Stimulated activated naive CD8-positive, alpha-beta T cell treated with anti-CD3 and anti-CD28 coated beads, Interleukin-15, Interleukin-2, amounts not matched to agents 100 ng/mL and 50 ng/mL, for 24 hours (primary cell): ENCODE measurements at regions not wholly inside any gene's neighbourhood (a gene's known extent, or its start where the extent isn't known, plus 50 kb on each side); places are given as distances from the start of the nearest gene placed in this dataset.

Source experiments
- H3K27ac Mint-ChIP-seq: one replicate; pipeline ENCODE4 v1.8.0; 2021; ENCODE audit warnings: mild to moderate bottlenecking, mixed read lengths
- H3K27me3 Mint-ChIP-seq: one replicate; pipeline ENCODE4 v1.8.0; 2021; ENCODE audit warnings: mixed read lengths
- H3K36me3 Mint-ChIP-seq: one replicate; pipeline ENCODE4 v1.8.0; 2021; ENCODE audit warnings: low read depth, mixed read lengths
- H3K4me1 Mint-ChIP-seq: one replicate; pipeline ENCODE4 v1.8.0; 2021; ENCODE audit warnings: low read depth, mixed read lengths
- H3K4me3 Mint-ChIP-seq: one replicate; pipeline ENCODE4 v1.8.0; 2021; ENCODE audit warnings: mild to moderate bottlenecking, mixed read lengths
- H3K9me3 Mint-ChIP-seq: one replicate; pipeline ENCODE4 v1.8.0; 2021; ENCODE audit warnings: mixed read lengths

- H3K36me3 Mint-ChIP-seq: no peaks in the 10 kb centered on the region
- no peaks in the 10 kb centered on the region for H3K27me3 Mint-ChIP-seq
- H3K27ac Mint-ChIP-seq: no peak overlapping the region
Observed at GRCh38 chr20:40103420-40103819, 585.6 kb downstream of the MAFB start.

GRCh38 chr20:40101560-40101959 lies 587.5 kb downstream of the MAFB start:
- no peak overlapping the region for H3K27ac Mint-ChIP-seq
- H3K4me3 Mint-ChIP-seq: no peak overlapping the region
- H3K27me3 Mint-ChIP-seq: no peaks in the 10 kb centered on the region
- H3K9me3 Mint-ChIP-seq: no peaks in the 10 kb centered on the region
- H3K4me1 Mint-ChIP-seq: no peaks in the 10 kb centered on the region
- H3K36me3 Mint-ChIP-seq: no peaks in the 10 kb centered on the region

More at GRCh38 chr20:40103420-40103819, 585.6 kb downstream of the MAFB start:
- H3K4me1 Mint-ChIP-seq: no peaks in the 10 kb centered on the region
- H3K4me3 Mint-ChIP-seq: no peak overlapping the region
- no peaks in the 10 kb centered on the region for H3K9me3 Mint-ChIP-seq

- Mint-ChIP-seq H3K4me1 (no peaks in the 10 kb centered on the region), H3K36me3 (no peaks in the 10 kb centered on the region), H3K27ac (no peak overlapping the region), H3K9me3 (no peaks in the 10 kb centered on the region), H3K27me3 (no peaks in the 10 kb centered on the region), H3K4me3 (no peak overlapping the region)
Observed at GRCh38 chr20:40100261-40100660, 588.8 kb downstream of the MAFB start.

- H3K27ac Mint-ChIP-seq: no peak overlapping the region
- H3K27me3 Mint-ChIP-seq: no peaks in the 10 kb centered on the region
- no peaks in the 10 kb centered on the region for H3K36me3 Mint-ChIP-seq
- H3K4me1 Mint-ChIP-seq: no peaks in the 10 kb centered on the region
- no peaks in the 10 kb centered on the region for H3K9me3 Mint-ChIP-seq
- H3K4me3 Mint-ChIP-seq: no peak overlapping the region
Observed at GRCh38 chr20:40090236-40090635, 598.8 kb downstream of the MAFB start.

GRCh38 chr20:40087496-40087895 lies 601.5 kb downstream of the MAFB start:
- H3K27ac Mint-ChIP-seq: no peak overlapping the region
- H3K4me3 Mint-ChIP-seq: no peak overlapping the region
- H3K9me3 Mint-ChIP-seq: peaks cover 4% of the 10 kb centered on the region
- peaks cover 3% of the 10 kb centered on the region for H3K27me3 Mint-ChIP-seq
- no peaks in the 10 kb centered on the region for H3K4me1 Mint-ChIP-seq
- H3K36me3 Mint-ChIP-seq: no peaks in the 10 kb centered on the region

GRCh38 chr20:40085513-40085912 lies 603.5 kb downstream of the MAFB start:
- Mint-ChIP-seq H3K9me3 (peaks cover 4% of the 10 kb centered on the region), H3K36me3 (no peaks in the 10 kb centered on the region), H3K27ac (no peak overlapping the region), H3K4me3 (no peak overlapping the region), H3K4me1 (no peaks in the 10 kb centered on the region), H3K27me3 (peaks cover 3% of the 10 kb centered on the region)

- no peak overlapping the region for H3K4me3 Mint-ChIP-seq
- peaks cover 3% of the 10 kb centered on the region for H3K27me3 Mint-ChIP-seq
- no peak overlapping the region for H3K27ac Mint-ChIP-seq
- no peaks in the 10 kb centered on the region for H3K4me1 Mint-ChIP-seq
- no peaks in the 10 kb centered on the region for H3K36me3 Mint-ChIP-seq
- H3K9me3 Mint-ChIP-seq: peaks cover 4% of the 10 kb centered on the region
Observed at GRCh38 chr20:40082436-40082835, 606.6 kb downstream of the MAFB start.

- peaks cover 4% of the 10 kb centered on the region for H3K9me3 Mint-ChIP-seq
- H3K4me1 Mint-ChIP-seq: no peaks in the 10 kb centered on the region
- no peaks in the 10 kb centered on the region for H3K36me3 Mint-ChIP-seq
- H3K27me3 Mint-ChIP-seq: peaks cover 3% of the 10 kb centered on the region
- no peak overlapping the region for H3K27ac Mint-ChIP-seq
- H3K4me3 Mint-ChIP-seq: no peak overlapping the region
Observed at GRCh38 chr20:40081653-40082052, 607.4 kb downstream of the MAFB start.

- Mint-ChIP-seq H3K4me1 (no peaks in the 10 kb centered on the region), H3K27ac (no peak overlapping the region), H3K9me3 (peaks cover 4% of the 10 kb centered on the region), H3K4me3 (no peak overlapping the region), H3K27me3 (peaks cover 3% of the 10 kb centered on the region), H3K36me3 (no peaks in the 10 kb centered on the region)
Observed at GRCh38 chr20:40080041-40080652, 608.9 kb downstream of the MAFB start.

GRCh38 chr20:40073535-40074111 lies 615.4 kb downstream of the MAFB start:
- Mint-ChIP-seq H3K4me3 (no peak overlapping the region), H3K27me3 (no peaks in the 10 kb centered on the region), H3K9me3 (peaks cover 17% of the 10 kb centered on the region), H3K4me1 (no peaks in the 10 kb centered on the region), H3K36me3 (no peaks in the 10 kb centered on the region), H3K27ac (no peak overlapping the region)

GRCh38 chr20:40072907-40073306 lies 616.1 kb downstream of the MAFB start:
- H3K4me1 Mint-ChIP-seq: no peaks in the 10 kb centered on the region
- H3K36me3 Mint-ChIP-seq: no peaks in the 10 kb centered on the region
- no peak overlapping the region for H3K4me3 Mint-ChIP-seq
- peaks cover 20% of the 10 kb centered on the region for H3K9me3 Mint-ChIP-seq
- peaks cover 4% of the 10 kb centered on the region for H3K27me3 Mint-ChIP-seq
- H3K27ac Mint-ChIP-seq: no peak overlapping the region

GRCh38 chr20:40056171-40056570 lies 632.9 kb downstream of the MAFB start:
- no peaks in the 10 kb centered on the region for H3K27me3 Mint-ChIP-seq
- no peak overlapping the region for H3K4me3 Mint-ChIP-seq
- H3K36me3 Mint-ChIP-seq: no peaks in the 10 kb centered on the region
- no peaks in the 10 kb centered on the region for H3K4me1 Mint-ChIP-seq
- no peak overlapping the region for H3K27ac Mint-ChIP-seq
- peaks cover 10% of the 10 kb centered on the region for H3K9me3 Mint-ChIP-seq

- H3K4me3 Mint-ChIP-seq: no peak overlapping the region
- no peak overlapping the region for H3K27ac Mint-ChIP-seq
- H3K27me3 Mint-ChIP-seq: no peaks in the 10 kb centered on the region
- no peaks in the 10 kb centered on the region for H3K36me3 Mint-ChIP-seq
- H3K4me1 Mint-ChIP-seq: no peaks in the 10 kb centered on the region
- H3K9me3 Mint-ChIP-seq: peaks cover 10% of the 10 kb centered on the region
Observed at GRCh38 chr20:40055711-40056110, 633.3 kb downstream of the MAFB start.

GRCh38 chr20:40054311-40054710 lies 634.7 kb downstream of the MAFB start:
- H3K4me1 Mint-ChIP-seq: no peaks in the 10 kb centered on the region
- no peaks in the 10 kb centered on the region for H3K36me3 Mint-ChIP-seq
- no peak overlapping the region for H3K27ac Mint-ChIP-seq
- no peak overlapping the region for H3K4me3 Mint-ChIP-seq
- peaks cover 1% of the 10 kb centered on the region for H3K9me3 Mint-ChIP-seq
- no peaks in the 10 kb centered on the region for H3K27me3 Mint-ChIP-seq

GRCh38 chr20:40050596-40050995 lies 638.4 kb downstream of the MAFB start:
- Mint-ChIP-seq H3K4me3 (no peak overlapping the region), H3K4me1 (no peaks in the 10 kb centered on the region), H3K27me3 (no peaks in the 10 kb centered on the region), H3K27ac (no peak overlapping the region), H3K36me3 (no peaks in the 10 kb centered on the region), H3K9me3 (no peaks in the 10 kb centered on the region)

GRCh38 chr20:40049854-40050253 lies 639.2 kb downstream of the MAFB start:
- no peaks in the 10 kb centered on the region for H3K9me3 Mint-ChIP-seq
- no peaks in the 10 kb centered on the region for H3K36me3 Mint-ChIP-seq

More at GRCh38 chr20:40049854-40050253, 639.2 kb downstream of the MAFB start:
- Mint-ChIP-seq H3K4me1 (no peaks in the 10 kb centered on the region), H3K4me3 (no peak overlapping the region), H3K27me3 (no peaks in the 10 kb centered on the region), H3K27ac (no peak overlapping the region)
